NT2/D1 (cell line): ENCODE measurements at regions not wholly inside any gene's neighbourhood (a gene's known extent, or its start where the extent isn't known, plus 50 kb on each side); places are given as distances from the start of the nearest gene placed in this dataset.

Source experiments
- SUZ12 ChIP-seq: IDR thresholded peaks from 2 replicates; pipeline ENCODE4 v1.6.1; 2011; ENCODE audit not compliant: insufficient read length, insufficient read depth; ENCODE audit errors: extremely low read depth
- YY1 ChIP-seq: IDR thresholded peaks from 2 replicates; pipeline ENCODE4 v1.6.1; 2011; ENCODE audit not compliant: insufficient read length, insufficient read depth

- no peak for TF ChIP-seq SUZ12
- TF ChIP-seq YY1 = no peak
Measured at GRCh38 chr5:167872791-167873190, 418.7 kb upstream of the WWC1 start.
